GM12874 (cell line): ENCODE measurements at regions not wholly inside any gene's neighbourhood (a gene's known extent, or its start where the extent isn't known, plus 50 kb on each side); places are given as distances from the start of the nearest gene placed in this dataset.

Experiments
- TF ChIP-seq, protein P1 (sequence below): IDR thresholded peaks from 2 replicates; pipeline ENCODE4 v1.5.1; 2011; ENCODE audit warnings: low read depth, mild to moderate bottlenecking, control low read depth, low read length, moderate library complexity; ENCODE audit not compliant: insufficient read depth

DNA sequence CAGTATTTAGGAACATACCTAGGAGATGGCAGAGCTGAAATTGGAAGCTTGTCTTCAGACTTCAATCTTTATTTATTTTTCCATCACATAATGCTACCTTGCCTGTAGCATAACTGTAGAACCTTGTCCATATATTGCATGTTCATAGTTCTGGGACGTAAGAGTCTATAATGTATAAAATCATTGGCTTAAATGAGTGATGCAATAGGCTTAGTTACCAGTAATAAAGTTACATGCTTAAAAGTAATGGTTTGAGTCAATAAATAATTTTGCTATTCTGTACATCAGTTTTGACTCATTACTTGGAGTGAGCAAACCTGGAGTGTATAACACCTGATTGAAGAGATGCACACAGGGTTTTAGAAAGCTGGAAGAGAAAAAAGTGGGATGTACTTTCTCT is 229.3 kb downstream of the CDCA7 start:
- TF ChIP-seq, protein P1, sequence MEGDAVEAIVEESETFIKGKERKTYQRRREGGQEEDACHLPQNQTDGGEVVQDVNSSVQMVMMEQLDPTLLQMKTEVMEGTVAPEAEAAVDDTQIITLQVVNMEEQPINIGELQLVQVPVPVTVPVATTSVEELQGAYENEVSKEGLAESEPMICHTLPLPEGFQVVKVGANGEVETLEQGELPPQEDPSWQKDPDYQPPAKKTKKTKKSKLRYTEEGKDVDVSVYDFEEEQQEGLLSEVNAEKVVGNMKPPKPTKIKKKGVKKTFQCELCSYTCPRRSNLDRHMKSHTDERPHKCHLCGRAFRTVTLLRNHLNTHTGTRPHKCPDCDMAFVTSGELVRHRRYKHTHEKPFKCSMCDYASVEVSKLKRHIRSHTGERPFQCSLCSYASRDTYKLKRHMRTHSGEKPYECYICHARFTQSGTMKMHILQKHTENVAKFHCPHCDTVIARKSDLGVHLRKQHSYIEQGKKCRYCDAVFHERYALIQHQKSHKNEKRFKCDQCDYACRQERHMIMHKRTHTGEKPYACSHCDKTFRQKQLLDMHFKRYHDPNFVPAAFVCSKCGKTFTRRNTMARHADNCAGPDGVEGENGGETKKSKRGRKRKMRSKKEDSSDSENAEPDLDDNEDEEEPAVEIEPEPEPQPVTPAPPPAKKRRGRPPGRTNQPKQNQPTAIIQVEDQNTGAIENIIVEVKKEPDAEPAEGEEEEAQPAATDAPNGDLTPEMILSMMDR, result no peak

GRCh38 chr2:173584676-173585458 is 230.2 kb downstream of the CDCA7 start:
- TF ChIP-seq, protein P1, result no peak

DNA sequence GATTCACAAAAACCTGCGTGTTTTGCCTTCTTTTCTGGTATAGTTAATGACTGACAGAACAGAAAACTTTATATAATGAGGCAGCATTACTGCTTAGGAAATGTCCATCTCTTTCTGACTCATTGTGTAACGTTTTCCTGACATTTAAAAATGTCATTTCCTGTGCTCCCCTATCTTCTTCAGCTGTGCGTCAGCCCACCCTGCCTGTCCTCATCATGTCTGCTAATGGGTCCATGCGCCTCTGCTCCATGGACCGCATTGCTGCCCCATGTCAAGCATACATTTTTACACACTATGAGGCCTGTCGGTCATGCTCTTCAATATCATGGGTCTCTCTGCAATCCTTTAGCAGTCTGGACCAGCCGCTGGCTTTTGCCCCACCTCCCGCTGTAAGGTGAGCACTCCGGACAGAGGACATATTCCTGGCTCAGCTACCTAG is 234.3 kb downstream of the CDCA7 start:
- TF ChIP-seq, protein P1, result no peak

- TF ChIP-seq, protein P1, result no peak
Observed at GRCh38 chr2:173589604-173590275, 235.1 kb downstream of the CDCA7 start.

- TF ChIP-seq, protein P1, result no peak
Observed at GRCh38 chr2:173590276-173590861, 235.7 kb downstream of the CDCA7 start.

DNA sequence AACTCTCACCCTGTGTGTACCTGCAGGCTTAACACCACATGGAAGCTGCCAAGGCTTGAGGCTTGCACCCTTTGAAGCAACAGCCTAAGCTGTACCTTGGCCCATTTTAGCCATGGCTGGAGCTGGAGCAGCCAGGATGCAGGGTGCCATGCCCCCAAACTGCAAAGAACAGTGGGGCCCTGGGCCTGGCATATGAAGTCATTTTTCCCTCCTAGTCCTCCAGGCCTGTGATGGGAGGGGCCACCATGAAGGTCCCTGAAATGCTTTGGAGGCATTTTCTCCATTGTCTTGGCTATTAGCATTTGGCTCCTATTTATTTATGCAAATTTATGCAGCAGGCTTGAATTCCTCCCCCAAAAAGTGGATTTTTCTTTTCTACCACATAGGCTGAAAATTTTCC is 238.4 kb downstream of the CDCA7 start:
- TF ChIP-seq, protein P1, result no peak

DNA sequence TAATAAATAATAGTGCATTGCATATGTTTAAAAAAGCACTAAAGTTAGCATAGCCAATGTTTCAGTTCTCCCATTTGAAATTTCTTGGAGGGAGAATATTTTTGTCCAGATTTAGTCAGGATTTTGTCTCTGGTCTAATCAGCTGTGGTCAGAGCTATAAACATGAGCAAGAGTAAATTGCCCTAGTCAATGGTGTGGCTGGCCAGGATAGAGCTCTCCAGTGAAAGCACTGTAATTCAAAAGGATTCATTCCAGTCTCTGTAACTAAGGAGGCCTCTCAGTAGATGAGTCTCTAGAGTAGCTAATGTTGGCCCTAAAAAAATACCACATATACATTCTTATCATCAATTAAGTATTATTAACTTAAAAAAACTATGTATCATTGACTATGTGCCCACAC is 241.6 kb downstream of the CDCA7 start:
- TF ChIP-seq, protein P1, result no peak
